ENCODE measurements at regions not wholly inside any gene's neighbourhood (a gene's known extent, or its start where the extent isn't known, plus 50 kb on each side); places are given as distances from the start of the nearest gene placed in this dataset.
"Not testable (repeated sequence)": the region's sequence is repeated elsewhere in the genome, so short reads cannot be mapped to it uniquely, and the experiment has no call there.

GRCh38 chr6:3616565-3617176 is 134.8 kb downstream of the PXDC1 start:
- Mint-ChIP-seq H3K9me3 (no peaks in the 10 kb centered on the region), H3K4me1 (ENCODE audit: low read depth) (no peaks in the 10 kb centered on the region), H3K4me3 (no peak overlapping the region), H3K27me3 (no peaks in the 10 kb centered on the region), H3K27ac (no peak overlapping the region), H3K36me3 (ENCODE audit: low read depth) (no peaks in the 10 kb centered on the region)
- intact Hi-C loops (cut with micrococcal nuclease) = no loop called here
- ChIA-PET CTCF (no interaction called here), POLR2A (no interaction called here)
- no peak for TF ChIP-seq CTCF (IDR thresholded peaks at IDR 0.05)
- no peak for DNase-seq
- no peak for ATAC-seq

GRCh38 chr6:3615391-3616380 is 135.8 kb downstream of the PXDC1 start:
- intact Hi-C loops (cut with micrococcal nuclease) = no loop called here
- H3K4me3 Mint-ChIP-seq = no peak overlapping the region
- TF ChIP-seq CTCF (IDR thresholded peaks at IDR 0.05) = no peak
- H3K36me3 Mint-ChIP-seq (ENCODE audit: low read depth) = no peaks in the 10 kb centered on the region
- ATAC-seq (no peak), DNase-seq (no peak)
- H3K9me3 Mint-ChIP-seq = no peaks in the 10 kb centered on the region
- ChIA-PET CTCF (no interaction called here), POLR2A (no interaction called here)
- H3K4me1 Mint-ChIP-seq (ENCODE audit: low read depth) = no peaks in the 10 kb centered on the region
- H3K27me3 Mint-ChIP-seq = no peaks in the 10 kb centered on the region
- H3K27ac Mint-ChIP-seq = no peak overlapping the region

GRCh38 chr6:3614918-3615317 is 136.6 kb downstream of the PXDC1 start:
- ATAC-seq = no peak
- no peak overlapping the region for H3K4me3 Mint-ChIP-seq
- CTCF ChIA-PET = no interaction called here
- no peak for DNase-seq
- H3K36me3 Mint-ChIP-seq (ENCODE audit: low read depth) = no peaks in the 10 kb centered on the region
- H3K27me3 Mint-ChIP-seq = no peaks in the 10 kb centered on the region
- POLR2A ChIA-PET = no interaction called here
- no peaks in the 10 kb centered on the region for H3K9me3 Mint-ChIP-seq
- no peak overlapping the region for H3K27ac Mint-ChIP-seq
- no peak for TF ChIP-seq CTCF (IDR thresholded peaks at IDR 0.05)
- intact Hi-C loops (cut with micrococcal nuclease) = no loop called here
- no peaks in the 10 kb centered on the region for H3K4me1 Mint-ChIP-seq (ENCODE audit: low read depth)

- H3K36me3 Mint-ChIP-seq (ENCODE audit: low read depth); CTCF ChIA-PET: not testable (repeated sequence)
Observed at GRCh38 chr6:3613565-3613964, 137.9 kb downstream of the PXDC1 start.

GRCh38 chr6:3612341-3613041 is 139.0 kb downstream of the PXDC1 start:
- CTCF ChIA-PET = no interaction called here
- H3K4me3 Mint-ChIP-seq = no peak overlapping the region
- ATAC-seq = no peak
- no peaks in the 10 kb centered on the region for H3K4me1 Mint-ChIP-seq (ENCODE audit: low read depth)
- no peaks in the 10 kb centered on the region for H3K36me3 Mint-ChIP-seq (ENCODE audit: low read depth)
- intact Hi-C loops (cut with micrococcal nuclease) = no loop called here
- no peaks in the 10 kb centered on the region for H3K27me3 Mint-ChIP-seq
- DNase-seq = no peak
- H3K27ac Mint-ChIP-seq = no peak overlapping the region
- POLR2A ChIA-PET = no interaction called here
- no peaks in the 10 kb centered on the region for H3K9me3 Mint-ChIP-seq
- no peak for TF ChIP-seq CTCF (IDR thresholded peaks at IDR 0.05)

More at GRCh38 chr6:3613565-3613964, 137.9 kb downstream of the PXDC1 start:
- DNase-seq; H3K9me3 Mint-ChIP-seq; H3K4me3 Mint-ChIP-seq; H3K27me3 Mint-ChIP-seq; H3K27ac Mint-ChIP-seq; ATAC-seq; H3K4me1 Mint-ChIP-seq (ENCODE audit: low read depth); POLR2A ChIA-PET; intact Hi-C loops (cut with micrococcal nuclease): not testable (repeated sequence)

Data from activated CD8-positive, alpha-beta T cell treated with anti-CD3 and anti-CD28 coated beads for 36 hours (primary cell).